Transverse colon (tissue), 4 donors: ENCODE measurements at regions not wholly inside any gene's neighbourhood (a gene's known extent, or its start where the extent isn't known, plus 50 kb on each side); places are given as distances from the start of the nearest gene placed in this dataset.

Experiments
- DNase-seq: peaks from one replicate; pipeline ENCODE4 v3.0.0-alpha.2; 2019
- H3K27ac ChIP-seq, 4 donors: fragments of 200-600 bp; sonication (generic); 2 replicates each; pipeline ENCODE4 v1.5.1; 2016 to 2018; ENCODE audit warnings: inconsistent platforms in 4 of 4
- H3K27me3 ChIP-seq: fragments of 200-600 bp; sonication (generic); 2 replicates; pipeline ENCODE4 v1.5.1; 2017; ENCODE audit warnings: inconsistent platforms
- H3K36me3 ChIP-seq, 4 donors: fragments of 200-600 bp; sonication (generic); 2 replicates each; pipeline ENCODE4 v1.5.1; 2017 to 2019; ENCODE audit warnings: inconsistent platforms in 4 of 4
- H3K4me1 ChIP-seq, 4 donors: fragments of 200-600 bp; sonication (generic); 2 replicates each; pipeline ENCODE4 v1.5.1; 2017 to 2020; ENCODE audit warnings: inconsistent platforms in 4 of 4
- H3K4me3 ChIP-seq, 4 donors: fragments of 200-600 bp; sonication (generic); 1 replicate in 1 of 4; 2 replicates in 3 of 4; pipeline versions ENCODE4 v1.5.1 to v1.6.1; 2017 to 2019; ENCODE audit warnings: inconsistent platforms in 4 of 4
- H3K9me3 ChIP-seq, 2 donors: fragments of 200-600 bp; sonication (generic); 2 replicates each; pipeline ENCODE4 v1.5.1; 2017 to 2019; ENCODE audit warnings: inconsistent platforms in 2 of 2
- EP300 ChIP-seq: sonication (generic); formaldehyde crosslinking; IDR thresholded peaks from one replicate; pipeline ENCODE4 v1.6.1; 2017; ENCODE audit warnings: antibody characterized with exemption, low read depth
- POLR2A ChIP-seq: fragments of 450-650 bp; IDR thresholded peaks from one replicate; pipeline ENCODE4 v1.6.1; 2016; ENCODE audit warnings: antibody characterized with exemption, mild to moderate bottlenecking, moderate library complexity
- POLR2AphosphoS5 ChIP-seq, 3 donors: sonication (generic); formaldehyde crosslinking; IDR thresholded peaks; one replicate each; pipeline ENCODE4 v1.6.1; 2016; ENCODE audit warnings: antibody characterized with exemption in 3 of 3
- WGBS, 2 donors: methylation state at CpG; one replicate each; pipeline ENCODE4 v1.1.5; 2018; ENCODE audit warnings: low coverage in 1 of 2; 5-methylcytosine and 5-hydroxymethylcytosine counted together
- in situ Hi-C, 4 donors: fragments of 200-750 bp; cut with MboI; loops; one replicate each; pipeline versions ENCODE4 v1.15.0 to v1.15.1; 2017; ENCODE audit warnings: low sequenced_read_pairs in 3 of 4, low pct_ligation_motif_present in 1 of 4, low pct_unique_long_range_greater_than_20kb in 1 of 4
- intact Hi-C: fragments of 100-400 bp; cut with DNase I; formaldehyde crosslinking; loops from one replicate; pipeline ENCODE4 v1.15.1; 2023; ENCODE audit warnings: low total_unique reads
- TF ChIP-seq, protein P1 (sequence below), 5 experiments: fragments of 200-600 bp in 3 of 5; fragments of 450-650 bp in 2 of 5; sonication (generic) in 3 of 5; IDR thresholded peaks; 1 replicate in 2 of 5; 2 replicates in 3 of 5; pipeline ENCODE4 v1.5.1; 2016 to 2017; ENCODE audit warnings: antibody characterized with exemption in 5 of 5, inconsistent platforms in 3 of 5, mild to moderate bottlenecking in 2 of 5, moderate library complexity in 1 of 5

DNA sequence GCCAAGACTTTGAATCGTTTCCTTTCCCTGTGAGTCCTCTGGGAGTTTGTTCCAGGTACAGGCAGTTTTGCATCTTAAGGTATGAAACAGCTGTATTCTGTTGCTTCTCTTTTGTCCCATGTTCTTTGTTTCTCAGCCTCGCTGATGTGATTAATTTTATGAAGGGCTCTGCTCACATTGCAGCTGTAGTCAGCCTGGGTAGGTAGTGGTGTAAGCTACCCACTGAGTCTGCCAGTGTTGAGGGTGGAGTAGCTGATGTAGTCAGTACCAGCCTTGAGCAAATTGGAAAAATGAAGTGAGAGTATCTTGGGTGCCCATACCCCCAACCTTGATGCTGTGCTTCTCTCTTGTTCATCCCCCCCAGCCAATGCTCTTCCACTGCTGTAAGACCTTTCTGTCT, 139.6 kb upstream of the SMIM31 start:
- Histone ChIP-seq H3K4me1 (no peaks in the 10 kb centered on the region), H3K36me3 (no peaks in the 10 kb centered on the region), H3K27me3 (no peaks in the 10 kb centered on the region), H3K27ac (no peak overlapping the region), H3K9me3 (no peaks in the 10 kb centered on the region), H3K4me3 (no peak overlapping the region)
- in situ Hi-C loops (no loop called here), intact Hi-C loops (no loop called here)
- TF ChIP-seq POLR2A (no peak), POLR2AphosphoS5 (IDR thresholded peaks at IDR 0.05) (no peak), EP300 (no peak)
- TF ChIP-seq, protein P1, sequence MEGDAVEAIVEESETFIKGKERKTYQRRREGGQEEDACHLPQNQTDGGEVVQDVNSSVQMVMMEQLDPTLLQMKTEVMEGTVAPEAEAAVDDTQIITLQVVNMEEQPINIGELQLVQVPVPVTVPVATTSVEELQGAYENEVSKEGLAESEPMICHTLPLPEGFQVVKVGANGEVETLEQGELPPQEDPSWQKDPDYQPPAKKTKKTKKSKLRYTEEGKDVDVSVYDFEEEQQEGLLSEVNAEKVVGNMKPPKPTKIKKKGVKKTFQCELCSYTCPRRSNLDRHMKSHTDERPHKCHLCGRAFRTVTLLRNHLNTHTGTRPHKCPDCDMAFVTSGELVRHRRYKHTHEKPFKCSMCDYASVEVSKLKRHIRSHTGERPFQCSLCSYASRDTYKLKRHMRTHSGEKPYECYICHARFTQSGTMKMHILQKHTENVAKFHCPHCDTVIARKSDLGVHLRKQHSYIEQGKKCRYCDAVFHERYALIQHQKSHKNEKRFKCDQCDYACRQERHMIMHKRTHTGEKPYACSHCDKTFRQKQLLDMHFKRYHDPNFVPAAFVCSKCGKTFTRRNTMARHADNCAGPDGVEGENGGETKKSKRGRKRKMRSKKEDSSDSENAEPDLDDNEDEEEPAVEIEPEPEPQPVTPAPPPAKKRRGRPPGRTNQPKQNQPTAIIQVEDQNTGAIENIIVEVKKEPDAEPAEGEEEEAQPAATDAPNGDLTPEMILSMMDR (IDR thresholded peaks at IDR 0.05), result no peak
- DNase-seq, result no peak
- WGBS, 2 donors, result 55 to 77% methylated on average over 2 of the region's 2 CpGs

DNA sequence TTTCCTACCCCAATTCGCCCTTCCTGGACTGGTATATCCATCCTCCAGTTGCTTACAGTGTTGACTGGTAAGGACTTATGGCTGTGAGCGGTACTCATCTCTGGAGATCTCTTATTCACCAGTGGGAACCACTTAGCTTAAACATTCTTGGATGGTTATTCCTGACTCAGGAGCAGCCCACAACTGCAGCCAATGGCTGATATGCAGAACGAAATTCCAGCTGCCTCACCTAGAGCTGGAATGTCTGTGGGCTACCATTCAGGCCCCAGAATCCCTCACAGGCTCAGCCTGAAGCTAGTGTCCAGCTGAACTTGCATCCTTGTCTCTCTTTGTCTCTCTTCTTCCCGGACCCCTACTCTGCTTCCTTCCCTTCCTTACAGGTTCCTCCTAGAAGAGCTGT, 138.9 kb upstream of the SMIM31 start:
- no peaks in the 10 kb centered on the region for H3K27me3 ChIP-seq
- no peaks in the 10 kb centered on the region for H3K4me1 ChIP-seq
- H3K27ac ChIP-seq, result no peak overlapping the region
- no peak overlapping the region for H3K4me3 ChIP-seq
- no peaks in the 10 kb centered on the region for H3K36me3 ChIP-seq
- in situ Hi-C loops (no loop called here), intact Hi-C loops (no loop called here)
- no peak for TF ChIP-seq POLR2A
- TF ChIP-seq, protein P1 (IDR thresholded peaks at IDR 0.05), result no peak
- no peak for TF ChIP-seq EP300
- no peak for TF ChIP-seq POLR2AphosphoS5 (IDR thresholded peaks at IDR 0.05)
- WGBS, 2 donors, result 50 to 62% methylated on average over 3 to 4 of the region's 4 CpGs
- DNase-seq, result no peak
- H3K9me3 ChIP-seq, result no peaks in the 10 kb centered on the region

DNA sequence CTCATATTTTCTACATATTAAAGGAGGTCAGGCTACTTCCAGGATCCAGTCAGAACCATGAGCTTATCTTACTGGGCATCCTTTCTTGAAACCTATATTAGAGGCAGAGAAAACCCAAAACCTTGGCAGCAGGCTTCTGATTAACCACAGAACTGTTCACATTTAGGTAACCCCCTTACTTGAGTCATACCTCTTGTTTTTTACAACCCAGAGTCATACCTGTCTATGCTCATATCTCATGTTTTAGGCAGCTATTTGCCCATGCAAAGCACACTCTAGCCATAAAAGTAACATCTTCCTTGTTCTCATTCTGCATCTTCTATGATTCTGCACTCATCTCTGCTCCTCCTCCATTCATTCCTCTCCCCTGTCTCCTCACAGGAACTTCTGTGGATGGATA, 138.0 kb upstream of the SMIM31 start:
- DNase-seq, result no peak
- Histone ChIP-seq H3K9me3 (no peaks in the 10 kb centered on the region), H3K4me3 (no peak overlapping the region), H3K36me3 (no peaks in the 10 kb centered on the region), H3K27me3 (no peaks in the 10 kb centered on the region), H3K27ac (no peak overlapping the region), H3K4me1 (no peaks in the 10 kb centered on the region)
- in situ Hi-C loops, result no loop called here
- intact Hi-C loops, result no loop called here
- TF ChIP-seq EP300, result no peak
- TF ChIP-seq POLR2AphosphoS5 (IDR thresholded peaks at IDR 0.05), result no peak
- TF ChIP-seq, protein P1 (IDR thresholded peaks at IDR 0.05), result no peak
- no peak for TF ChIP-seq POLR2A

DNA sequence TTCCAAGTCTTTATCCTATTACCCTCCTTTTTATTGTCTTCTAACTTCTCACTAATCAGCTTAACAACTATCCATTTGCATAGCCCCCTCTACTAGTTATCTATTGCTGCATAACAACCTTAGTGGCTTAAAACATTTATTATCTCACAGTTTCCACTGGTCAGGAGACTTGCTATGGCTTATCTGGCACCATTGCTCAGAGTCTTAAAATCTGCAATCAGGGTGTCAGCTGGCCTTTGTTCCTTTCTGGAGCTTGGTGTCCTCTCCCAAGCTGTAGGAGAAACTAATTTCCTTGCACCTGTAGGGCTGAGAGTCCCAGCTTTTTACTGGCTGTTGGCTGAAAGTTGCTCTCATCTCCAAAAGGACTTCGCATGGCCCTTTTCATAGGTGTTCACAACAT, 137.0 kb upstream of the SMIM31 start:
- Histone ChIP-seq H3K4me3 (no peak overlapping the region), H3K27me3 (no peaks in the 10 kb centered on the region), H3K4me1 (no peaks in the 10 kb centered on the region), H3K27ac (no peak overlapping the region), H3K36me3 (no peaks in the 10 kb centered on the region), H3K9me3 (no peaks in the 10 kb centered on the region)
- no peak for TF ChIP-seq POLR2AphosphoS5 (IDR thresholded peaks at IDR 0.05)
- TF ChIP-seq EP300, result no peak
- TF ChIP-seq, protein P1 (IDR thresholded peaks at IDR 0.05), result no peak
- no peak for TF ChIP-seq POLR2A
- in situ Hi-C loops (no loop called here), intact Hi-C loops (no loop called here)
- WGBS, 2 donors, result 58% methylated on average over 1 of the region's 1 CpG; no CpG with 5 or more reads in 1 of the 2 donors
- no peak for DNase-seq
